GM12875 (cell line): ENCODE measurements at regions not wholly inside any gene's neighbourhood (a gene's known extent, or its start where the extent isn't known, plus 50 kb on each side); places are given as distances from the start of the nearest gene placed in this dataset.
"Not testable (repeated sequence)": the region's sequence is repeated elsewhere in the genome, so short reads cannot be mapped to it uniquely, and the experiment has no call there.

ENCODE experiments used
- H3K4me3 ChIP-seq: one replicate; pipeline ENCODE4 v1.5.1; 2011; ENCODE audit warnings: low read depth, low read length, control low read depth
- TF ChIP-seq, protein P1 (sequence below): IDR thresholded peaks from 2 replicates; pipeline ENCODE4 v1.5.1; 2011; ENCODE audit warnings: low read depth, mild to moderate bottlenecking, control low read depth, inconsistent platforms, low read length, moderate library complexity, borderline replicate concordance; ENCODE audit not compliant: insufficient read depth

DNA sequence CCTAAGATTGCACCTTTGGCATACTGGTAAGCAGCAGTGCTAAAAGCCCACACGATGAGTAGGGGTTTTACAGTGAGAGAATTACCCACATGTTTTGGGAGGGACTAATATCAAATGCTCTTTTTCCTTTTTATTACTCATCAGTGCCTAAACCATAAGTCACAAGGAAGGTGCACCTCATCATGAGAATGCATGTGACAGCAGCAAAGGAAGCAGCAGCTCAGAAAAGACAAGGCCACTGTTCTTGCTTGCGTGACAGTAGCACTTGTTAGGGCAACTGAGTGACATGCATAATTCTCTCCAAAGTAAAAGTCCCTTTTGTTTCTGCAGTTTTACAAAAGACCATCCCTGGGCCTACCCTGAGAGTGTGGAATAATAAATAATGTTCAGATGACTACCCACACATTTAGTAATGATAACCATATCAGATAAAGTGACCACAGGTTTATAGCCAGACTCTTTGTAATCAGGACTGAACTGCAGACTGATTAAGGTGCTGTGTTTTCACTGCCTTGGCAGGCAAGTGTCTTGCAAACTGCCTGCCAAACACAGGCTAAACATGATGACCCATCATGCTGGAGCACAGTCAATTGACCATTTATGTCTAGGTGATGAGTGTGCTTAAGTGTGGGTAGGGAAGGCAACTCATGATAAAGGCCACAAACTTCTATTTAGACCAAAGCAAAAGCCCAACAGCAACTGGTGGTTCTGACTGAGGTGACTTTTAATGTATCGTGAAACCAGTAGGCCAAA is 1751.4 kb downstream of the TP53TG3F start:
- TF ChIP-seq, protein P1, sequence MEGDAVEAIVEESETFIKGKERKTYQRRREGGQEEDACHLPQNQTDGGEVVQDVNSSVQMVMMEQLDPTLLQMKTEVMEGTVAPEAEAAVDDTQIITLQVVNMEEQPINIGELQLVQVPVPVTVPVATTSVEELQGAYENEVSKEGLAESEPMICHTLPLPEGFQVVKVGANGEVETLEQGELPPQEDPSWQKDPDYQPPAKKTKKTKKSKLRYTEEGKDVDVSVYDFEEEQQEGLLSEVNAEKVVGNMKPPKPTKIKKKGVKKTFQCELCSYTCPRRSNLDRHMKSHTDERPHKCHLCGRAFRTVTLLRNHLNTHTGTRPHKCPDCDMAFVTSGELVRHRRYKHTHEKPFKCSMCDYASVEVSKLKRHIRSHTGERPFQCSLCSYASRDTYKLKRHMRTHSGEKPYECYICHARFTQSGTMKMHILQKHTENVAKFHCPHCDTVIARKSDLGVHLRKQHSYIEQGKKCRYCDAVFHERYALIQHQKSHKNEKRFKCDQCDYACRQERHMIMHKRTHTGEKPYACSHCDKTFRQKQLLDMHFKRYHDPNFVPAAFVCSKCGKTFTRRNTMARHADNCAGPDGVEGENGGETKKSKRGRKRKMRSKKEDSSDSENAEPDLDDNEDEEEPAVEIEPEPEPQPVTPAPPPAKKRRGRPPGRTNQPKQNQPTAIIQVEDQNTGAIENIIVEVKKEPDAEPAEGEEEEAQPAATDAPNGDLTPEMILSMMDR = no peak
- H3K4me3 ChIP-seq = no peak overlapping the region

DNA sequence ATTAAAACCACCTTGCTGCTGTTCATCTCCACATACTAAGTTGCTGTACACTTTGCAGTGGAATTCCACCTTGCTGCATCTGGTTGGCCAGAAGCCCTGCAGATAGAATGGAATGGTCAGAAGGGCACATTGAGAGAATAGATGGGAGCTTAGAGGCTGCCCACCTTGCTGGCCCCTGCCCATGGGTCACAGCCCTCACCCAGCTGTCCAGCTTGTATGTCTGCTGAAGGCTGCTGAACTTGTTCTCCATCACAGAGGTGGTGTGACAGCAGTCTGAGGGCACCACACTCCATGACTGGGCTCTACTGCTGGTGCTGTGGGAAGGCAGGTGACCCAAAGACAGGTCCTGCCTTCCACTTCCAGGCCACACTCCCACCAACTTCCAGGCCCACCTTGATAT is 1755.4 kb downstream of the TP53TG3F start:
- H3K4me3 ChIP-seq = no peak overlapping the region
- TF ChIP-seq, protein P1 = no peak

DNA sequence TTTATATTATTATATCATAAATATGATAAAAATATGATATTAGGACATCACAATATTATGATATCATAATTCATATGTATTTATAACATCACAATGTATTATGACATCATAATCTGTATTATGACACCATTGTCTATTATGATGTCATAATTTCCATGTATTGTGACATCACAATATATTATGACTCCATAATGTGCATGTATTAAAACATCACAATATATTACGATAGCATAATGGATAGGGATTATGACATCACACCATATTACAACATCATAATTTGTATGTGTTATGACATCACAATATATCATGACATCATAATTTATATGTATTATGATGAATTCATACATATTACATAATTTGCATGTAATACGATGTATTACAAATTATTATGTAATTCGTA is 1755.9 kb downstream of the TP53TG3F start:
- TF ChIP-seq, protein P1 = no peak
- no peak overlapping the region for H3K4me3 ChIP-seq

DNA sequence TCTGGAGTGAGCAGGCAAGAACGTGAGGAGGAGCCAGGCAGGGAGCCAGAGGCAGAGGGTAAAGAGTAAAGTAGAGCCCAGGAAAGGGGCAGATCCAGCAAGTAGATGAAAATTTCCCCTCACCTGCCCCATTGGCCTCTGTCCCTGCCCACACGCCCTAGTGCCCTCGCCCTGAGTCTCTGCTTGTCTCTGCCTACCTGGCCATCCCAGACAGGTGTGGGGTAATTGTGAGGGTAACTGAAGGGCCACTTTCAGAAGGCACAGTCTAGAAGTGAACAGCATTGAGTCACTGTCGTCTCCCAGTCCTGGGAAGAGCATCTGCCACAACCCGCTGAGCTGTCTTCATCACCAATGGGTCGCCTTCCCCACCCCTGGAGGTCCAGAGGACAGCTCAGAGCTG is 1756.8 kb downstream of the TP53TG3F start:
- not testable (repeated sequence) for H3K4me3 ChIP-seq

DNA sequence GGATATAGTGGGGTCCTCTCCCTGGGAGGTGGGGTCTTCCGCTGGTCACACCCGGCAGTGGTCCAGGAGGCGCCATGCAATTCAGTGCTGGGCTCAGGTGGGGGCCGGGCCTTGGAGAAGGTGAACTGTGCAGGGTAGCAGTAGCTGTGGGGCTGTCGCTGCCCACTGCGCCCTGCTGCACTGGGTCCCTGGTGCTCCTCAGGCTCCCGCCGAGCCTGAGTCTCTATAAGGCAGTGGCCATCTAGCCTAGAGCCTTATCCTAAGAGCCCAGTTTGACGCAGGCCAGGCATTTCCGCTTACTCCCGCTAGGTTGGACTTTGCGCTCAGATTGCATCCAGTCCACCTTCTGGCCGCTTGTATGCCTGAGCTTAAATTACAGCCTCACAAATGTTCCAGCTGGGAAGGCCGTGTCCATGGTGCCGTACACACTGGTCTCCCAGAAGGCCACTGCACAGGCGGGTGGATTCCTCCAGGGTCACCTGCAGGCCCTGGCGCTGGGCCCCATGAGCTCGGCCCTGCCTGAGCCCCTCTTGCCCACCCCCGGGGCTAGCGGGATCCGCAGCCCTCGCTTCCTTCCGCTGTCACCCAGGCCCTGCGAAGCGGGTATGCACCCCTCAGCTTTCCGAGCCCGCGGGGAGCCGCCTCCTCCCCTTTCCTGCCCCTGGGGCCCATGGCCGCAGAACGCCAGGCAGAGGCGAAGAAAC is 1762.2 kb downstream of the TP53TG3F start:
- TF ChIP-seq, protein P1 = no peak
- no peak overlapping the region for H3K4me3 ChIP-seq

DNA sequence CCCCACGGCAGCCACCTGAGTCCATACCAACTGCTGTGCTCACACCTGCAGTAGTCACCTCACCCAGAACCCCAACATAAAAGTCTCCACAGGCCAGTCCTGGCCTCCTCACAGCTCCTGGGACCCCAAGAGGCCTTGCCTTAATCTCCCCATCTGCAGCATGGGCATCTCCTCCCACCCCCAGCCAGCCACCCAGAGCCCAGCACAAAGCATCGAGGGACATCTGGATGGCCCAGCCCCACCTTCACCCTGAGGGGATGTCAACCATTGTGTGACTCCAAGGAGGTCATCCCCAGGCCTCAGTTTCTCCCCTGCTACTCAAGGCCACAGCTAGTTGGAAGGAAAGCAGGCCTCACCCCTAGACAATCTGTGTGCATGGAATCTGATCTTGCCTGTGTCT is 1775.3 kb downstream of the TP53TG3F start:
- TF ChIP-seq, protein P1 = no peak
- H3K4me3 ChIP-seq = no peak overlapping the region

DNA sequence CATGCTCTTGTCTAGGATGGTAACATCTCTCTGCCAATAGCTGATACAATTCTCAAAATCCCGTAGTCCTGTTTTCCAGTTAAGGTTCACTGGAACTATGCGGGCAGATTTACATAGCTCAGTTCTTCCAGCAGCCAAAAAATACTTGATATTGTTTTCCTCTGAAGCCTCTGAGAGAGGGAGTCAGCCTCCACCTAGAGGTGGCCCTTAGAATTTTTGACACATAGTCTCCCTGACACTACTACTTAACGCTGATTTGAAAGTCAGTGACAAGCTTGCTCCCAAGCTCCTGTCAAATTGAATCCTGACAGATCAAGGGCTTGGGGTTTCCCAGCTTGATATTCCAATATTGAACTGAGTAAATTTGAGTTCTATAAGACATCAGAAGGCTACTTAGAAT is 1780.1 kb downstream of the TP53TG3F start:
- TF ChIP-seq, protein P1 = no peak

DNA sequence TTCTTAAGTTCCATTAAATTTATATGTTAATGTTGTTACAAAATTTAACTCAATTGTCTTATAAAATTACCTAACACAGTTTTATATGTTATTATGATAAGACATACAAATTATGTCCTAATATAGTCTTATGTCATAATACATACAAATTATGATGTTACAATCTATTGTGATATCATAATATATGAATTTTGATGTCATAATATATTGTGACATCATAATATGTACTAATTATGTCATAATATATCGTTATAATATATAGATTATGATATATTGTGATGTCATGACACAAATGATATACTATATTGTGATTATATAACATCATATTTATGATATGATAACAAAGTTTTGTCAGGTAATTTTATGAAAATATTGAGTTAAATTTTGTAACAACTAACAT is 1789.6 kb downstream of the TP53TG3F start:
- H3K4me3 ChIP-seq = no peak overlapping the region
- TF ChIP-seq, protein P1 = no peak

More for the DNA sequence above, 1780.1 kb downstream of the TP53TG3F start:
- no peak overlapping the region for H3K4me3 ChIP-seq
